NCI-H1417 treated with DMSO at 0.1 percent for 48 hours (cell line): ENCODE measurements at regions not wholly inside any gene's neighbourhood (a gene's known extent, or its start where the extent isn't known, plus 50 kb on each side); places are given as distances from the start of the nearest gene placed in this dataset.

Source experiments
- DNase-seq: peaks from one replicate; lab custom pipeline; 2025; lab: John Stamatoyannopoulos, UW

- no peak for DNase-seq
Measured at GRCh38 chr3:18295171-18295920, 129.8 kb downstream of the SATB1 start.

- DNase-seq, result no peak
Measured at GRCh38 chr3:18290157-18290556, 135.0 kb downstream of the SATB1 start.

GRCh38 chr3:18288243-18288642 is 136.9 kb downstream of the SATB1 start:
- no peak for DNase-seq

GRCh38 chr3:18284716-18285115 is 140.4 kb downstream of the SATB1 start:
- no peak for DNase-seq

GRCh38 chr3:18283680-18284079 is 141.5 kb downstream of the SATB1 start:
- no peak for DNase-seq

- DNase-seq, result no peak
Measured at GRCh38 chr3:18282507-18282906, 142.6 kb downstream of the SATB1 start.

GRCh38 chr3:18279226-18279737 is 145.9 kb downstream of the SATB1 start:
- no peak for DNase-seq

- no peak for DNase-seq
Measured at GRCh38 chr3:18264853-18265252, 160.3 kb downstream of the SATB1 start.

- no peak for DNase-seq
Measured at GRCh38 chr3:18264361-18264760, 160.8 kb downstream of the SATB1 start.

- DNase-seq, result no peak
Measured at GRCh38 chr3:18258492-18258891, 166.6 kb downstream of the SATB1 start.

GRCh38 chr3:18252578-18252977 is 172.6 kb downstream of the SATB1 start:
- no peak for DNase-seq

- no peak for DNase-seq
Measured at GRCh38 chr3:18250991-18251390, 174.1 kb downstream of the SATB1 start.

GRCh38 chr3:18249126-18249525 is 176.0 kb downstream of the SATB1 start:
- DNase-seq, result no peak

GRCh38 chr3:18247776-18248310 is 177.3 kb downstream of the SATB1 start:
- DNase-seq, result no peak

GRCh38 chr3:18247139-18247695 is 177.9 kb downstream of the SATB1 start:
- no peak for DNase-seq

GRCh38 chr3:18246336-18247060 is 178.6 kb downstream of the SATB1 start:
- DNase-seq, result no peak

GRCh38 chr3:18245721-18246120 is 179.4 kb downstream of the SATB1 start:
- DNase-seq, result no peak

- DNase-seq, result no peak
Measured at GRCh38 chr3:18241837-18242236, 183.3 kb downstream of the SATB1 start.

- DNase-seq, result no peak
Measured at GRCh38 chr3:18239674-18240073, 185.5 kb downstream of the SATB1 start.

GRCh38 chr3:18238746-18239331 is 186.3 kb downstream of the SATB1 start:
- no peak for DNase-seq

- no peak for DNase-seq
Measured at GRCh38 chr3:18238332-18238731, 186.8 kb downstream of the SATB1 start.

- no peak for DNase-seq
Measured at GRCh38 chr3:18237251-18238005, 187.7 kb downstream of the SATB1 start.
